ENCODE measurements at regions not wholly inside any gene's neighbourhood (a gene's known extent, or its start where the extent isn't known, plus 50 kb on each side); places are given as distances from the start of the nearest gene placed in this dataset.

- no peak overlapping the region for H3K4me2 ChIP-seq
- H3K79me2 ChIP-seq: no peaks in the 10 kb centered on the region
- H4K20me1 ChIP-seq (ENCODE audit: insufficient read depth, poor library complexity, severe bottlenecking): no peaks in the 10 kb centered on the region
- no peaks in the 10 kb centered on the region for H3K9me3 ChIP-seq (ENCODE audit: low read depth)
- H3K9me2 ChIP-seq (replicated peaks; ENCODE audit: insufficient read depth): no peaks in the 10 kb centered on the region
- no peaks in the 10 kb centered on the region for H3K27me3 ChIP-seq
- TF ChIP-seq EZH2 (IDR thresholded peaks at IDR 0.05; ENCODE audit: borderline replicate concordance) (no peak), CTCF (IDR thresholded peaks at IDR 0.05; ENCODE audit: poor library complexity) (no peak), EZH2phosphoT487 (IDR thresholded peaks at IDR 0.05; ENCODE audit: low read depth, severe bottlenecking, unreplicated experiment) (no peak)
- H3K4me3 ChIP-seq: no peak overlapping the region
- H2AFZ ChIP-seq: no peak overlapping the region
- no peaks in the 10 kb centered on the region for H3K4me1 ChIP-seq (ENCODE audit: insufficient read depth)
- no peak for DNase-seq (ENCODE audit: low spot score)
- H3K36me3 ChIP-seq (replicated peaks; ENCODE audit: insufficient read depth, low read depth): no peaks in the 10 kb centered on the region
- 37% methylated on average over 15 of the region's 15 CpGs for WGBS (ENCODE audit: low lambda C conversion rate, missing lambda C conversion rate)
- H3K27ac ChIP-seq: no peak overlapping the region
Observed at GRCh38 chr15:26234976-26235767, 372.0 kb upstream of the ATP10A start.

GRCh38 chr15:26232691-26233090 is 369.6 kb upstream of the ATP10A start:
- Histone ChIP-seq H3K4me1 (ENCODE audit: insufficient read depth) (no peaks in the 10 kb centered on the region), H3K9me3 (ENCODE audit: low read depth) (no peaks in the 10 kb centered on the region), H3K79me2 (no peaks in the 10 kb centered on the region), H2AFZ (no peak overlapping the region), H3K4me3 (no peak overlapping the region), H3K9me2 (replicated peaks; ENCODE audit: insufficient read depth) (no peaks in the 10 kb centered on the region), H4K20me1 (ENCODE audit: insufficient read depth, poor library complexity, severe bottlenecking) (no peaks in the 10 kb centered on the region), H3K27me3 (no peaks in the 10 kb centered on the region), H3K27ac (no peak overlapping the region), H3K36me3 (replicated peaks; ENCODE audit: insufficient read depth, low read depth) (no peaks in the 10 kb centered on the region), H3K4me2 (no peak overlapping the region)
- DNase-seq (ENCODE audit: low spot score): no peak
- TF ChIP-seq EZH2phosphoT487 (IDR thresholded peaks at IDR 0.05; ENCODE audit: low read depth, severe bottlenecking, unreplicated experiment) (no peak), EZH2 (IDR thresholded peaks at IDR 0.05; ENCODE audit: borderline replicate concordance) (no peak), CTCF (IDR thresholded peaks at IDR 0.05; ENCODE audit: poor library complexity) (no peak)

- no peak overlapping the region for H3K4me3 ChIP-seq
- no peak overlapping the region for H2AFZ ChIP-seq
- no peaks in the 10 kb centered on the region for H3K79me2 ChIP-seq
- DNase-seq (ENCODE audit: low spot score): no peak
- no peak overlapping the region for H3K4me2 ChIP-seq
- no peak overlapping the region for H3K27ac ChIP-seq
- no peaks in the 10 kb centered on the region for H3K4me1 ChIP-seq (ENCODE audit: insufficient read depth)
- H3K27me3 ChIP-seq: no peaks in the 10 kb centered on the region
- H3K9me3 ChIP-seq (ENCODE audit: low read depth): no peaks in the 10 kb centered on the region
- H3K36me3 ChIP-seq (replicated peaks; ENCODE audit: insufficient read depth, low read depth): no peaks in the 10 kb centered on the region
- WGBS (ENCODE audit: low lambda C conversion rate, missing lambda C conversion rate): 46% methylated on average over 6 of the region's 6 CpGs
- H4K20me1 ChIP-seq (ENCODE audit: insufficient read depth, poor library complexity, severe bottlenecking): no peaks in the 10 kb centered on the region
- TF ChIP-seq CTCF (IDR thresholded peaks at IDR 0.05; ENCODE audit: poor library complexity) (no peak), EZH2phosphoT487 (IDR thresholded peaks at IDR 0.05; ENCODE audit: low read depth, severe bottlenecking, unreplicated experiment) (no peak), EZH2 (IDR thresholded peaks at IDR 0.05; ENCODE audit: borderline replicate concordance) (no peak)
- no peaks in the 10 kb centered on the region for H3K9me2 ChIP-seq (replicated peaks; ENCODE audit: insufficient read depth)
Observed at GRCh38 chr15:26231096-26231495, 368.0 kb upstream of the ATP10A start.

All from hepatocyte (in vitro differentiated cells).